ENCODE measurements at regions not wholly inside any gene's neighbourhood (a gene's known extent, or its start where the extent isn't known, plus 50 kb on each side); places are given as distances from the start of the nearest gene placed in this dataset.

DNA sequence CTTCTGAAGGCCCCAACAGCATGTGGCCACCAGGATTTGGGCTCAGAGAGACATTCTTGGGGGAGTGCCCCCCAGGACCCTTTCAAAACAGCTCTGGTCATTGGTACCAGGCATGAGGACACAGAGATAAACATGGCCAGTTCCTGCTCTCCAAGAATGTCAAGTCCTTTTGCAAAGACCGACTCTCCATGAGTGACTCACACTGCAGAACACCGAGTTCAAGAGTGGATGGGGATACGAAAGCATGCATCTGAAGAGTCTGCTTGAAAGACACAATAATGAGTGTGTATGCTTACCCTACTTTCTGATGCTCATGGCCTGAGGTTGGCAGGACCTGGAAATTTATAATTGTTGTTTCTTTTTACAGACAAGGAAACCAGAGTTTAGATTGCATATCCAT, 450.6 kb downstream of the TSN start:
- H3K9me3 ChIP-seq (ENCODE audit: control insufficient read depth, insufficient read depth, low read length): no peaks in the 10 kb centered on the region
- no peak for DNase-seq (ENCODE audit: low read depth, low spot score)
- no peaks in the 10 kb centered on the region for H3K27me3 ChIP-seq (ENCODE audit: control insufficient read depth, insufficient read depth, low read length)
- ChIA-PET CTCF (no interaction called here), POLR2A (no interaction called here)
- TF ChIP-seq, protein P1, sequence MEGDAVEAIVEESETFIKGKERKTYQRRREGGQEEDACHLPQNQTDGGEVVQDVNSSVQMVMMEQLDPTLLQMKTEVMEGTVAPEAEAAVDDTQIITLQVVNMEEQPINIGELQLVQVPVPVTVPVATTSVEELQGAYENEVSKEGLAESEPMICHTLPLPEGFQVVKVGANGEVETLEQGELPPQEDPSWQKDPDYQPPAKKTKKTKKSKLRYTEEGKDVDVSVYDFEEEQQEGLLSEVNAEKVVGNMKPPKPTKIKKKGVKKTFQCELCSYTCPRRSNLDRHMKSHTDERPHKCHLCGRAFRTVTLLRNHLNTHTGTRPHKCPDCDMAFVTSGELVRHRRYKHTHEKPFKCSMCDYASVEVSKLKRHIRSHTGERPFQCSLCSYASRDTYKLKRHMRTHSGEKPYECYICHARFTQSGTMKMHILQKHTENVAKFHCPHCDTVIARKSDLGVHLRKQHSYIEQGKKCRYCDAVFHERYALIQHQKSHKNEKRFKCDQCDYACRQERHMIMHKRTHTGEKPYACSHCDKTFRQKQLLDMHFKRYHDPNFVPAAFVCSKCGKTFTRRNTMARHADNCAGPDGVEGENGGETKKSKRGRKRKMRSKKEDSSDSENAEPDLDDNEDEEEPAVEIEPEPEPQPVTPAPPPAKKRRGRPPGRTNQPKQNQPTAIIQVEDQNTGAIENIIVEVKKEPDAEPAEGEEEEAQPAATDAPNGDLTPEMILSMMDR (IDR thresholded peaks at IDR 0.05; ENCODE audit: low read depth, low read length): no peak
- no peak overlapping the region for H3K4me3 ChIP-seq (ENCODE audit: low read depth, low read length)
- H3K27ac ChIP-seq (ENCODE audit: low read depth, low read length): no peak overlapping the region

DNA sequence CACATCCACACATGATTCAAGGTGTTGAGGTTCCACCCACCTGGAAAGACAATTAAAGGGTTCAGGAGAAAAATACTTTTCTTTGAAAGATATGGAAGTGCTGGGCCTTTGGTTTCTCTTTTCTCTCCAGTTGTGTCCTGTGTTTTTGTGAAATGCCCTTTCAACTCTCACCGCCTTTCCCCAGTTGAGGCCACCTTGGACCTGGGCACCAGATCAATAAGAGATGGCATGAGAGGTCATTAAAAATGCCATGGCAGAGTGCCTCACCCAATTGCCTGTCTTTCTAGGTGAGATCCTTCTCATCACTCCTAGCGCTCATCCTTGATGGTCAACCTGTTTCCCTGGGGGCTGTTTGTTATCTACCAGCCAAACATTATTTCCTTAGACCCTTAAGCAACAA, 453.9 kb downstream of the TSN start:
- TF ChIP-seq, protein P1 (IDR thresholded peaks at IDR 0.05; ENCODE audit: low read depth, low read length): no peak
- DNase-seq (ENCODE audit: low read depth, low spot score): no peak
- no peaks in the 10 kb centered on the region for H3K9me3 ChIP-seq (ENCODE audit: control insufficient read depth, insufficient read depth, low read length)
- H3K4me3 ChIP-seq (ENCODE audit: low read depth, low read length): no peak overlapping the region
- H3K27ac ChIP-seq (ENCODE audit: low read depth, low read length): no peak overlapping the region
- POLR2A ChIA-PET: no interaction called here
- CTCF ChIA-PET: no interaction called here
- H3K27me3 ChIP-seq (ENCODE audit: control insufficient read depth, insufficient read depth, low read length): no peaks in the 10 kb centered on the region

GRCh38 chr2:122210065-122210464, 454.6 kb downstream of the TSN start:
- TF ChIP-seq, protein P1 (IDR thresholded peaks at IDR 0.05; ENCODE audit: low read depth, low read length): no peak
- ChIA-PET POLR2A (no interaction called here), CTCF (no interaction called here)
- Histone ChIP-seq H3K27ac (ENCODE audit: low read depth, low read length) (no peak overlapping the region), H3K4me3 (ENCODE audit: low read depth, low read length) (no peak overlapping the region), H3K27me3 (ENCODE audit: control insufficient read depth, insufficient read depth, low read length) (no peaks in the 10 kb centered on the region), H3K9me3 (ENCODE audit: control insufficient read depth, insufficient read depth, low read length) (no peaks in the 10 kb centered on the region)
- no peak for DNase-seq (ENCODE audit: low read depth, low spot score)

GRCh38 chr2:122210898-122211856, 455.7 kb downstream of the TSN start:
- ChIA-PET CTCF (no interaction called here), POLR2A (no interaction called here)
- no peak for DNase-seq (ENCODE audit: low read depth, low spot score)
- Histone ChIP-seq H3K9me3 (ENCODE audit: control insufficient read depth, insufficient read depth, low read length) (no peaks in the 10 kb centered on the region), H3K4me3 (ENCODE audit: low read depth, low read length) (no peak overlapping the region), H3K27me3 (ENCODE audit: control insufficient read depth, insufficient read depth, low read length) (no peaks in the 10 kb centered on the region), H3K27ac (ENCODE audit: low read depth, low read length) (no peak overlapping the region)
- TF ChIP-seq, protein P1 (IDR thresholded peaks at IDR 0.05; ENCODE audit: low read depth, low read length): no peak

DNA sequence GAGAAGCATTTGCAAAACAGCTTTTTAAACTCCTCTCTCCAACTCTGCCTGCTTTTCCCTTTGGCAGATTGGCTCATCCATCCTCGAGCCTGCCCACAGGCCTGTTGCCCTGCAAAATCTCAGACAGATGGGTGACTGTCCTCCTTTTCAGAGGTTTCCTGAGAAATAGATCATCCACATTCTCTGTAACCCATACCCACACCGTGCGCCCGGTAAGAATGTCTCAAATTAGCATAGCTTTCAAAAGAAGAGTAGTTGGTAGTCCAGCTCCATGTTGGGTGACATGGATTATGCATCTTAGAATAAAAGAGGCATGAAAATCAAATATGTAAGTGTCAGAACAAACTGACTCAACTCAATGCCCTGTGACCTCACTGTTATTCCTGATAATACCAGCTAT, 457.9 kb downstream of the TSN start:
- Histone ChIP-seq H3K27ac (ENCODE audit: low read depth, low read length) (no peak overlapping the region), H3K9me3 (ENCODE audit: control insufficient read depth, insufficient read depth, low read length) (no peaks in the 10 kb centered on the region), H3K27me3 (ENCODE audit: control insufficient read depth, insufficient read depth, low read length) (no peaks in the 10 kb centered on the region), H3K4me3 (ENCODE audit: low read depth, low read length) (no peak overlapping the region)
- ChIA-PET POLR2A (no interaction called here), CTCF (no interaction called here)
- TF ChIP-seq, protein P1 (IDR thresholded peaks at IDR 0.05; ENCODE audit: low read depth, low read length): no peak
- DNase-seq (ENCODE audit: low read depth, low spot score): no peak
